ENCODE measurements at regions not wholly inside any gene's neighbourhood (a gene's known extent, or its start where the extent isn't known, plus 50 kb on each side); places are given as distances from the start of the nearest gene placed in this dataset.

GRCh38 chr22:34198976-34199375 lies 278.7 kb upstream of the LARGE1 start:
- TF ChIP-seq CTCF (conservative IDR thresholded peaks at IDR 0.05 in 1 of 2, IDR thresholded peaks at IDR 0.05 in 1 of 2; ENCODE audit: low read depth in 1 of 2, low read length in 2 of 2) = no peak
- TF ChIP-seq EZH2 (IDR thresholded peaks at IDR 0.05; ENCODE audit: low read length, missing control alignments) = no peak
